T-cell (primary cell): ENCODE measurements at regions not wholly inside any gene's neighbourhood (a gene's known extent, or its start where the extent isn't known, plus 50 kb on each side); places are given as distances from the start of the nearest gene placed in this dataset.

Experiments used
- ATAC-seq, 4 experiments: fragments of 200-7000 bp in 3 of 4; fragments of 150-1000 bp in 1 of 4; cut with Tn5 transposase; replicated peaks in 1 of 4; 1 replicate in 3 of 4; 2 replicates in 1 of 4; pipeline ENCODE4 v1.10.0; 2021; ENCODE audit warnings: moderate library complexity in 3 of 4, mild to moderate bottlenecking in 2 of 4, moderate number of reproducible peaks in 1 of 4
- CTCF ChIA-PET, 2 donors: fragments of 300-600 bp; sonication (Branson Sonifier 250); formaldehyde crosslinking; loops; one replicate each; lab custom pipeline; 2022; ENCODE audit warnings: antibody characterized with exemption in 2 of 2; lab: Charles Lee
- POLR2A ChIA-PET, 2 donors: fragments of 300-600 bp; sonication (Branson Sonifier 250); formaldehyde crosslinking; loops; one replicate each; lab custom pipeline; 2022; ENCODE audit warnings: antibody characterized with exemption in 2 of 2; lab: Charles Lee
- DNase-seq, 35 experiments: peaks; one replicate each; pipeline versions ENCODE4 v3.0.0 to v3.0.0-alpha.2; 2013 to 2023
- H3K27ac ChIP-seq: one replicate; pipeline ENCODE4 v1.5.1; 2013; ENCODE audit warnings: low read length
- H3K27me3 ChIP-seq, 2 experiments: replicated peaks in 1 of 2; 1 replicate in 1 of 2; 2 replicates in 1 of 2; pipeline versions ENCODE4 v1.6.1 to v1.7.0; 2013; ENCODE audit warnings: low read length in 1 of 2, mixed read lengths in 1 of 2; ENCODE audit not compliant: control insufficient read depth in 2 of 2, insufficient read depth in 2 of 2; ENCODE audit errors: extremely low read depth in 1 of 2
- H3K36me3 ChIP-seq, 2 donors: 1 replicate in 1 of 2; 2 replicates in 1 of 2; pipeline versions ENCODE4 v1.6.1 to v1.7.0; 2013; ENCODE audit warnings: low read length in 1 of 2; ENCODE audit not compliant: control insufficient read depth in 2 of 2, insufficient read depth in 1 of 2; ENCODE audit errors: extremely low read depth in 1 of 2
- H3K4me1 ChIP-seq, 2 experiments: 1 replicate in 1 of 2; 2 replicates in 1 of 2; pipeline versions ENCODE4 v1.6.1 to v1.7.0; 2013; ENCODE audit warnings: low read length in 2 of 2, mixed read lengths in 1 of 2; ENCODE audit not compliant: insufficient read depth in 2 of 2, control insufficient read depth in 1 of 2; ENCODE audit errors: extremely low read depth in 1 of 2
- H3K4me3 ChIP-seq, 2 donors: 1 replicate in 1 of 2; 2 replicates in 1 of 2; pipeline versions ENCODE4 v1.5.1 to v1.7.0; 2013; ENCODE audit warnings: mild to moderate bottlenecking in 2 of 2, low read length in 1 of 2, moderate library complexity in 1 of 2; ENCODE audit not compliant: control insufficient read depth in 1 of 2; ENCODE audit errors: extremely low read depth in 1 of 2
- H3K9me3 ChIP-seq: 2 replicates; pipeline ENCODE4 v1.7.0; 2013
- H3K27ac Mint-ChIP-seq, 2 donors: one replicate each; pipeline ENCODE4 v1.8.0; 2020 to 2021; ENCODE audit warnings: mild to moderate bottlenecking in 2 of 2, mixed read lengths in 2 of 2
- H3K27me3 Mint-ChIP-seq, 2 donors: one replicate each; pipeline ENCODE4 v1.8.0; 2021 to 2022; ENCODE audit warnings: mixed read lengths in 2 of 2
- H3K36me3 Mint-ChIP-seq: one replicate; pipeline ENCODE4 v1.8.0; 2021; ENCODE audit warnings: mixed read lengths
- H3K4me1 Mint-ChIP-seq, 3 donors: one replicate each; pipeline ENCODE4 v1.8.0; 2020 to 2022; ENCODE audit warnings: mixed read lengths in 3 of 3, mild to moderate bottlenecking in 1 of 3
- H3K4me3 Mint-ChIP-seq, 3 donors: one replicate each; pipeline ENCODE4 v1.8.0; 2020 to 2022; ENCODE audit warnings: mild to moderate bottlenecking in 3 of 3, mixed read lengths in 3 of 3, moderate library complexity in 3 of 3
- H3K9me3 Mint-ChIP-seq, 3 donors: one replicate each; pipeline ENCODE4 v1.8.0; 2020 to 2022; ENCODE audit warnings: mixed read lengths in 3 of 3
- WGBS: methylation state at CpG from one replicate; pipeline ENCODE4 v1.1.5; 2013; ENCODE audit warnings: missing lambda C conversion rate; ENCODE audit not compliant: insufficient coverage; 5-methylcytosine and 5-hydroxymethylcytosine counted together

- ChIA-PET CTCF (no interaction called here), POLR2A (no interaction called here)
- 88% methylated on average over 7 of the region's 9 CpGs for WGBS
- H3K4me3 ChIP-seq = no peak overlapping the region
- no peaks in the 10 kb centered on the region for H3K4me1 ChIP-seq
- Mint-ChIP-seq H3K36me3 (no peaks in the 10 kb centered on the region), H3K27me3 (no peaks in the 10 kb centered on the region), H3K27ac (no peak overlapping the region), H3K4me1 (no peaks in the 10 kb centered on the region), H3K4me3 (no peak overlapping the region), H3K9me3 (peaks cover 6 to 10% (median 9%) of the 10 kb centered on the region in 3 donors)
- no peak for DNase-seq
- H3K9me3 ChIP-seq = no peaks in the 10 kb centered on the region
- H3K27me3 ChIP-seq = no peaks in the 10 kb centered on the region
- H3K27ac ChIP-seq = no peak overlapping the region
- no peak for ATAC-seq
- no peaks in the 10 kb centered on the region for H3K36me3 ChIP-seq
Measured at GRCh38 chr15:46676233-46677206, 1040.8 kb upstream of the SEMA6D start.

- Mint-ChIP-seq H3K27me3 (no peaks in the 10 kb centered on the region), H3K9me3 (peaks cover 6 to 10% (median 6%) of the 10 kb centered on the region in 3 donors), H3K36me3 (no peaks in the 10 kb centered on the region), H3K4me3 (no peak overlapping the region), H3K4me1 (no peaks in the 10 kb centered on the region), H3K27ac (no peak overlapping the region)
- Histone ChIP-seq H3K4me3 (no peak overlapping the region), H3K4me1 (no peaks in the 10 kb centered on the region), H3K36me3 (no peaks in the 10 kb centered on the region), H3K27ac (no peak overlapping the region), H3K27me3 (no peaks in the 10 kb centered on the region), H3K9me3 (no peaks in the 10 kb centered on the region)
- DNase-seq (no peak), ATAC-seq (no peak)
- WGBS = no CpG with 5 or more reads among the region's 6 CpGs
- POLR2A ChIA-PET = no interaction called here
- CTCF ChIA-PET = no interaction called here
Measured at GRCh38 chr15:46677491-46677890, 1039.8 kb upstream of the SEMA6D start.

GRCh38 chr15:46681901-46682300 is 1035.4 kb upstream of the SEMA6D start:
- POLR2A ChIA-PET = no interaction called here
- no peaks in the 10 kb centered on the region for H3K36me3 ChIP-seq
- no CpG with 5 or more reads among the region's 1 CpG for WGBS
- Mint-ChIP-seq H3K36me3 (no peaks in the 10 kb centered on the region), H3K4me1 (no peaks in the 10 kb centered on the region), H3K9me3 (peaks cover 3 to 10% (median 4%) of the 10 kb centered on the region in 3 donors), H3K4me3 (no peak overlapping the region), H3K27me3 (no peaks in the 10 kb centered on the region), H3K27ac (no peak overlapping the region)
- H3K9me3 ChIP-seq = no peaks in the 10 kb centered on the region
- no peaks in the 10 kb centered on the region for H3K4me1 ChIP-seq
- CTCF ChIA-PET = no interaction called here
- no peak overlapping the region for H3K4me3 ChIP-seq
- no peak overlapping the region for H3K27ac ChIP-seq
- ATAC-seq = no peak
- H3K27me3 ChIP-seq = no peaks in the 10 kb centered on the region
- no peak for DNase-seq

- Mint-ChIP-seq H3K27ac (no peak overlapping the region), H3K4me3 (no peak overlapping the region), H3K4me1 (no peaks in the 10 kb centered on the region), H3K9me3 (peaks cover 4 to 7% (median 4%) of the 10 kb centered on the region in 3 donors), H3K36me3 (no peaks in the 10 kb centered on the region), H3K27me3 (no peaks in the 10 kb centered on the region)
- Histone ChIP-seq H3K4me3 (no peak overlapping the region), H3K27me3 (no peaks in the 10 kb centered on the region), H3K36me3 (no peaks in the 10 kb centered on the region), H3K27ac (no peak overlapping the region), H3K9me3 (no peaks in the 10 kb centered on the region), H3K4me1 (no peaks in the 10 kb centered on the region)
- ATAC-seq = no peak
- ChIA-PET CTCF (no interaction called here), POLR2A (no interaction called here)
- WGBS = 100% methylated on average over 1 of the region's 5 CpGs
- no peak for DNase-seq
Measured at GRCh38 chr15:46682969-46683791, 1034.1 kb upstream of the SEMA6D start.

- no peak overlapping the region for H3K4me3 Mint-ChIP-seq
- H3K27me3 ChIP-seq = no peaks in the 10 kb centered on the region
- H3K9me3 Mint-ChIP-seq = peaks cover under 1 to 7% (median 2%) of the 10 kb centered on the region in 3 donors
- H3K27ac ChIP-seq = no peak overlapping the region
- DNase-seq (no peak), ATAC-seq (no peak)
- POLR2A ChIA-PET = no interaction called here
- H3K27me3 Mint-ChIP-seq = no peaks in the 10 kb centered on the region
- H3K4me3 ChIP-seq = no peak overlapping the region
- no peaks in the 10 kb centered on the region for H3K9me3 ChIP-seq
- no peaks in the 10 kb centered on the region for H3K4me1 ChIP-seq
- no peaks in the 10 kb centered on the region for H3K4me1 Mint-ChIP-seq
- WGBS = no CpG with 5 or more reads among the region's 1 CpG
- CTCF ChIA-PET = no interaction called here
- no peaks in the 10 kb centered on the region for H3K36me3 Mint-ChIP-seq
- no peak overlapping the region for H3K27ac Mint-ChIP-seq
- no peaks in the 10 kb centered on the region for H3K36me3 ChIP-seq
Measured at GRCh38 chr15:46685096-46685495, 1032.2 kb upstream of the SEMA6D start.

GRCh38 chr15:46685681-46686080 is 1031.6 kb upstream of the SEMA6D start:
- no peaks in the 10 kb centered on the region for H3K9me3 ChIP-seq
- H3K4me1 ChIP-seq = no peaks in the 10 kb centered on the region
- no CpG with 5 or more reads among the region's 1 CpG for WGBS
- Mint-ChIP-seq H3K27ac (no peak overlapping the region), H3K36me3 (no peaks in the 10 kb centered on the region), H3K4me3 (no peak overlapping the region), H3K4me1 (no peaks in the 10 kb centered on the region), H3K27me3 (no peaks in the 10 kb centered on the region), H3K9me3 (peaks cover 6 to 13% (median 7%) of the 10 kb centered on the region in 3 donors)
- no peaks in the 10 kb centered on the region for H3K27me3 ChIP-seq
- no peak for ATAC-seq
- CTCF ChIA-PET = no interaction called here
- POLR2A ChIA-PET = no interaction called here
- H3K27ac ChIP-seq = no peak overlapping the region
- no peak overlapping the region for H3K4me3 ChIP-seq
- H3K36me3 ChIP-seq = no peaks in the 10 kb centered on the region
- DNase-seq = no peak
